Activated gamma-delta T cell treated with Interleukin-2 at 50 U/mL for 16 hours (primary cell): ENCODE measurements at regions not wholly inside any gene's neighbourhood (a gene's known extent, or its start where the extent isn't known, plus 50 kb on each side); places are given as distances from the start of the nearest gene placed in this dataset.
A peak's percentile ranks its signal among the peaks of the same experiment; 100 is the strongest.

ENCODE experiments used
- DNase-seq: peaks from one replicate; pipeline ENCODE4 v3.0.0-alpha.2; 2020

GRCh38 chr2:16561251-16561650 lies 104.4 kb downstream of the CYRIA start:
- no peak for DNase-seq

GRCh38 chr2:16559278-16560067 lies 106.2 kb downstream of the CYRIA start:
- no peak for DNase-seq

GRCh38 chr2:16554060-16554583 lies 111.5 kb downstream of the CYRIA start:
- DNase-seq, result no peak

DNA sequence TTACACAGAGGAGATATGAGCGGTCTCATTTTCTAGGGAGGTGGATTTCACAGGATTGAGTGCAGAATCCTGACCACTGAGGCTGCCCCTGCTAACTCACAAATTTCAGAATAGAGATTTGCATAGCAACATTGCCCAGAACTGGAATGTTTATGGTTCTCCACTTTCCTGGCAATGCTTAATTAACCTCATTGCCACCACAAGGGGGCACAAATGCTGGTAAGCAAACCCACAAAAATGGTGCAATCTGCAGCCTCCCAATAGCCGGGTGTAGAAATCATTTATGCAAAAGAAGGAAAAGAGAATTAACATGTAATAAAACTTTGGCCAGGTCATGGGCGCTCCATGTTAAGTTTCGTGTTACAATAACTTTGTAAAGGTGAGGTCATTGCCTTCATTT lies 112.4 kb downstream of the CYRIA start:
- peak; percentile 6 for DNase-seq

DNA sequence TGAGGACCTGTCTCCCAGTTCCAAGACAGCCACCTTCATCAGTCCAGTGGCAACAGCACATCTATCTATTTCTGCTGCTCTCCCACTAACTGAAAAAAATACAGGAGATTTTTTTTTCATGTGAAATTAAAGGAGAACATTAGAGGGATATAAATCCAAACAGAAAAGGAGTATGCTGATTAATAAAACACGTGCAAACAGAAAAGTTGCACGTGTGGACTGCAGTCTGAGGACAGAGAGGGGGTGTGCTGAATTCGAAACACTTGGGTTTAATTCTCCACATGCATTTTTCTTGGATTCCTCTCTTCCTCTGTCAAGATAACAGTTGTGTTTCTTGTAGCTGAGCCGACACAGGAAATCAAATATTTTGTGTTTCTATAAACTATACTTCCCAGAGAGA lies 113.4 kb downstream of the CYRIA start:
- no peak for DNase-seq

DNA sequence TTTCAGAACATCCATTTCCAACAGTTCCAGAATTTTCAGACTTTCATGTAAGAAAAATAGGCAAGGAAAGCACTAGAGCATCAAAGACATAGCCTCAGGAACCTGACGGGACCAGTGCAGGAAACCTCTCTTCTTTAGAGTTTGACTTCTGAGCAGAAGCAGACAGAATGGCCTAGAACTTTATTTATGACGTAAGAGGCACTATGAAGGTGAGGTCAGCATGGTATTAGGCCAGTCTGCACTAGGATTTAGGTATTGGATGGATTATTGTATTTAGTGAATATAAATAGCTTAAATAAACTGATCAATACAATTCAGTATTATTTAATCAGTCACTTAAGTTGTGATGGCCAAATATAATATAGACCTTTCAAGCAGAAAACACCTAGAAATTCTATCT lies 117.6 kb downstream of the CYRIA start:
- DNase-seq, result no peak

DNA sequence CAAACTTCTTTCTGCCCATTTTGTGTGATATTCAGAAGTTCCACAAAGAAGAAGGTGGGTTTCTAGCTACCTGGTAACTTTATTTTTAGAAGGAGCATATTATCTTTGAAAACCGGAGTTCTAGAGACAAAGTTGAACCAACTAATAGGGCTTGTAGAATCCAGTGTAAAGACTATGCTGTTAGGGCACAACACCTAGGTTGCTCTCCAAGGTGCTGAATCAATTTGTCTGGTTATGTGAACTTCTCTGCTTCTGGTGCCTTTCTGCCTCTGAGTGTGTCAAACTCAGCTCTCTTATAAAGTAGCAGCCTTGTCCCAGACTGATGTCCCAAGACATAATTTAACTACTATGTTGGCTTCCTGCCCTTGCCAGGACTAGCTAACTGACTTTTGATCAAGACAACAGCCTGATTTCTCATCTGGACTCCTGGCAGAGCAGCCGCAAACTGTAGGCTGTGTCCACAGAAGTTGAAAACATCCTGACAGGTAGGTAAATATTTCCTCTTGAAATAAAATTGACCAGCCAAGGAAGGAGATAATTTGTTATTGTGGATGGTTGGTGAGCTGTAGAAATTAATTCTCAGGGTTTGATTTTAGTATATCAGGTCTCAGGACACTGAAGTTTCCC lies 119.4 kb downstream of the CYRIA start:
- no peak for DNase-seq

DNA sequence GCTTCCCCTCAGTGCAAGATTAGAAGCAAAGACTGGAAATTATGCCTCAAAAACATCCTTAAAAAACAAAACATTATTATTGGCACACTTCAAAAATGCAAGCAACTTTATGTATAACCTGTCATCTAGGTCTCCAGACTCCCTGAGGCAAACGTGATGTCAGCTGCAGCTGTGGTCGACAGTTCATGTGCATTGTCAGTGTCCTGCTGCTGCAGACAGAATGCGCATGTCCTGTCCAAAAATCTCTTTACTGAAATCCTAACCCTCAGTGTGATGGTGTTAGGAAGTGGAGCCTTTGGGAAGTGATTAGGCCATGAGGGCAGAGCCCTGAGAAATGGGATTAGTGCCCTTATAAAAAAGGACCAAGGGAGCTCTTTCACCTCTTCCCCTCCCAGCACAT lies 126.9 kb downstream of the CYRIA start:
- DNase-seq, result no peak

GRCh38 chr2:16537347-16537746 lies 128.3 kb downstream of the CYRIA start:
- no peak for DNase-seq

DNA sequence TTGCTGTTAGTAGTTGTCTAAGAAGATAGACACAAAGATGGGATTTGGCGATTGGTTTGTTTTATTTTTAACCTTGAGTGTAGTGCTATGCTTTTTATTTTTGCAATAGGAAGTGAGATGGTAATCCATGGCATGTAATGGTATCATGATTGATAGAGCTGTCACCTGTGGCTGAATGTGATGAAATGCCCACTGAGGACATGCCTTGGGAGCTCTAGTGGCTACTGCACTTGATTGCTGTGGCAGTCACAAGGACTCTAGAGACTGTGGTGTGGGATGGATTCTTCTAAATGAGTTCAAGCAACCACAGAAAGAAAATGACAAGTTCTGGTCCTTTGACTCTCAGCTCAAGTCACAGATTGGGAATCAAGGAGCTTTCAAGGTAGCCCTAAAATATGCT lies 139.4 kb downstream of the CYRIA start:
- DNase-seq, result no peak

- DNase-seq, result no peak
Measured at GRCh38 chr2:16525265-16525887, 140.3 kb downstream of the CYRIA start.

DNA sequence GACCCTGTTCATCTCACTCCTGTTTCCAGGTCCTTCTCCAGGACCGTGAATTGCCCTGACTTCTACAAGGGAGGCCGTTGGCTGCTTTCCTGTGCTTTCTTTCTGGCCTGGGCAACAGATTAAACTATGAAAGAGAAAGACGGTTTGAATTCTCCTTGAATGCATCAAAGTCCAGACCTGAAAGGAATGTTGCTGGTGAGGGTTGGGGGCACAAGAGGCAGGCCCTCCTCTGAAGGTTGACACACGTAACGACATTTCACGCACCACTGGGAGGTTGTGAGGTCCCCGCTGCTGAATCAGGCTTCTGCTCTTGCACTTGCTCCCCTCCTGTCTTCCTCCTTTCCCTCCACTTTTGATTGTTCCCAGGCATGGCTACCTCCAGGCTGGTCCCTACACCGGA lies 141.9 kb downstream of the CYRIA start:
- DNase-seq, result no peak

DNA sequence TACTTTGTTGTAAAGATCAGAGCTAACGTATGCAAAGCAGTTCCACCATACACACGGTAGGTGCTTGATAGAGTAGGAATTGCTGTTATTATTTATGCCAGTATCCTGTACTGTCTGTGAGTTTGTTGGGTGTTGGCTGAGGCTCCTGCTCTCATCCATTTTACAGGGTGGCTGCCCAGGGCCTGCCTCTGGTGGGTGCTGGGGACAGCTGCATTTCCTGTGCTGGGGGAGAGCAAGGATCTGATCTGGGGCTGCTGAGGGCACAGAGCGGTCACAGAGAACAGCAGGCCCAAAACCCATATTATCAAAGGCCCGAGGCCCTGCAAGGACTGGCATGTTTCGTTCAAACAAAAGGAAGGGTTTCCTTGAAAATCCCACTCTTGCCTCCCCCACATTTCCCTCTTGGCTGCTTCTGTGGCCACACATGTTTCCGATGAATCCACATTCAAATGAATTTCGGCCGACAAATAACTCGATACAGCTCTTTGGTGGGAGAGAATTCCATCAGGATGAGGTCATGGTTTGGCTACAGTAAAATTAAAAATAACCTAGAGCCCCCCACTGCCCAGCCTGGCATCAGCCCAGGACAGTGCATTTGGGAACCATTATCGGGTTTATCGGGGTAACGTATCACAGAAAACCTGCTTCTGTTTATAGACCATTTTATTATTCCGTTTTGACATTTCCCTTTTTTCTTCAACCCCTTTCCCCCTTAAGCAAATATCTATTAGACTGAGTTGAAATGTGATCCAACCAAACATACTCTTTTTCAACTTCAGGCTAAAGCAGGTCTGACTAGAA lies 143.4 kb downstream of the CYRIA start:
- no peak for DNase-seq

- DNase-seq, result no peak
Measured at GRCh38 chr2:16520891-16521290, 144.7 kb downstream of the CYRIA start.

- DNase-seq, result no peak
Measured at GRCh38 chr2:16515696-16516095, 149.9 kb downstream of the CYRIA start.

- no peak for DNase-seq
Measured at GRCh38 chr2:16513626-16514025, 152.0 kb downstream of the CYRIA start.

- DNase-seq, result no peak
Measured at GRCh38 chr2:16511041-16511440, 154.6 kb downstream of the CYRIA start.

DNA sequence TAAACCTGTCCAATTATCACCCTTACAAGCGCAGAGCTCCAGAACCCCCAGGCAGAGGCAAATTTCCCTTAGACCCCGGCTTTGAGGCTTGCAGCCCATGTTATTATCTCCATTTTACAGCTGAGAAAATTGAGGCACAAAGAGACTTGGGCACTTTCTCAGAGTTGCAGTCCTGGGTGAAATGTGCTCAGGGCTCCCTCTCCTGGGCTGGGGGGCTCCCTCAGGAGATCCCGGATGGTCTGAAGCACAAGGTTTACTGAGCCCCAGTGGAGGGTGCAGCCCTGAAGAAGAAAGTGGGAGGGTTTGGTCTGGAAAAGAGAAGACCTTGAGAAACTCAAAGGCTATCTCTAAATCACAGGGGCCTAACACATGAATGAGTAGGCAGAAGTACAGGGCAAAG lies 156.6 kb downstream of the CYRIA start:
- DNase-seq, result no peak

DNA sequence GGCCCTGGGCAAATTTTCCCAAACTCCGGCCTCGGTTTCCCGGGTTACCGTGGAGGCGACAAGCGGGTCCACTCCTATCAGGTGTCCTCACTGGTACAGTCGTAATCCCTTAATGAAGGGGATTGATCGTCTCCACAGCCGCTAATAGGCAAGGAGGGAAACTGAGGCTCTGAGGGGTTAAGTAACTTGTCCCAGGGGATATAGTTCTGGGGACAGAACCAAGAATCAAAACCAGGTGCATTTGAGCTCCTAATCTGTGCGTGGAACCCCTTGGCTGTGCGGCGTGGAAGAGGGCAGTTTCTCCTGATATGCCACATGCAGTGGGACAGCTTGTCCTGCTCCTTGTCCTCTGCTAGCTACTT lies 157.2 kb downstream of the CYRIA start:
- DNase-seq, result no peak

DNA sequence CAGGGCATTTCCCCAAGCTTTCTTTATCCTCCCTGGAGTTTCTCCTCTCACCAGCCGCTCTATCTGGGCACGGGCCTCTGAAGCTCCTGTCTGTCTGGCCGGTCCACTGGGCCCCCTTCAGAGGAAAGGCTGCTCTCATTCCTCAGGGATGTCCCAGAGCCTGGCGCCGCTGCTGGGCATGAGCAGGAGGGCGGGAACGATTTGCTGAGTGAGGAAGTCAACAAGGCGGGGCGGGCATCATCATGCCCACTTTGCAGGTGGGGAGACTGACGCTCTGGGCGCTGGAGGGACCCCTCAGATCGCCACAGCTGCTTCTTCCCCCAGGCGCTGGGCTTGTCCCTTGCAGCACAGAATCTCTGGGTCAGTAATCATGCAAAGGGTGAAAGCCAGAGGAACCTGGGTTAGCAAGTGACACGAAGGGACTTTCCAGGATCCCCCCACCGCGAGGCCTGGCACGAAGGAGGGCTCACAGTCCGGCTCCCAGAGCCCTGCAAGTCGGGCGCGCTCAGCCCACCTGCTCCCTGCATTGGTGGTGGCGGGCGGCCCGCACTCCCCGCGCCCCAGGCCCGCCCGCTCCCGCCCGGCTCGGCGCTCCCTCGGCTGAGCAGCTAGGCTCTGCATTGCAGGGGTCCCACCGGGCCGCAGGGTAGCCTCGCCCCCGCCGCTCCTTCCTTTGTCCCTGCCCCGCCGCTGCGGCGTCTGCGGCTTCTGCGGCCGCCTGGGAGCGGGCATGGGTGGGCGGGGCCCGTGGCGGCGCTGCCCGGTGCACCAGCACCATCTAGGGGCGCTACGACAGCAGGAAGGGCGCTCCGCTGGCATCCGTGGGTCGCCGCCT lies 157.8 kb downstream of the CYRIA start:
- DNase-seq, result no peak

DNA sequence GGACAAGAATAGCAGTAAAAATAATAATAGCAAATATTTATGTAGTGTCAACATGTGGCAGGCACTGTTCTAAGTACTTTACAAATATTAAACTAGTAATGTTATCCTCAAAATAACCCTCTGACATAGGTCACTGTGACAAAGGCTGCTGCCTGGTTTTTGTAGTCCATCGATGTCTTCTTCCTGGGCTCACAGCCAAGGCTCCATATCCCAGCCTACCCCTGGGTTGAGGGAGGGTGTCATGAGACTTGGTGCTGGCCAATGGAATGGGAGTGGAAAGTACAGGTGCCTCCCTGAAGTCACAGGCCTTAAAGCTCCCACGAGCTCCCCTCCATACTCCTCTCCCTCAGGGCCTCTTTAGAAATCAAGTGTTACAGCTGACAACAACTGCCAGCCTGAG lies 159.3 kb downstream of the CYRIA start:
- DNase-seq, result no peak
